HG02571 (cell line): ENCODE measurements at regions not wholly inside any gene's neighbourhood (a gene's known extent, or its start where the extent isn't known, plus 50 kb on each side); places are given as distances from the start of the nearest gene placed in this dataset.

Experiments used
- ATAC-seq: cut with Tn5 transposase; IDR thresholded peaks from one replicate; pipeline ENCODE4 v1.9.1; 2021; ENCODE audit warnings: mild to moderate bottlenecking, moderate library complexity; ENCODE audit not compliant: unreplicated experiment

- ATAC-seq = no peak
These were observed 51.6 kb upstream of the CCNG1 start for GRCh38 chr5:163385824-163386223.

- ATAC-seq = no peak
These were observed 51.0 kb upstream of the CCNG1 start for GRCh38 chr5:163386352-163386751.

DNA sequence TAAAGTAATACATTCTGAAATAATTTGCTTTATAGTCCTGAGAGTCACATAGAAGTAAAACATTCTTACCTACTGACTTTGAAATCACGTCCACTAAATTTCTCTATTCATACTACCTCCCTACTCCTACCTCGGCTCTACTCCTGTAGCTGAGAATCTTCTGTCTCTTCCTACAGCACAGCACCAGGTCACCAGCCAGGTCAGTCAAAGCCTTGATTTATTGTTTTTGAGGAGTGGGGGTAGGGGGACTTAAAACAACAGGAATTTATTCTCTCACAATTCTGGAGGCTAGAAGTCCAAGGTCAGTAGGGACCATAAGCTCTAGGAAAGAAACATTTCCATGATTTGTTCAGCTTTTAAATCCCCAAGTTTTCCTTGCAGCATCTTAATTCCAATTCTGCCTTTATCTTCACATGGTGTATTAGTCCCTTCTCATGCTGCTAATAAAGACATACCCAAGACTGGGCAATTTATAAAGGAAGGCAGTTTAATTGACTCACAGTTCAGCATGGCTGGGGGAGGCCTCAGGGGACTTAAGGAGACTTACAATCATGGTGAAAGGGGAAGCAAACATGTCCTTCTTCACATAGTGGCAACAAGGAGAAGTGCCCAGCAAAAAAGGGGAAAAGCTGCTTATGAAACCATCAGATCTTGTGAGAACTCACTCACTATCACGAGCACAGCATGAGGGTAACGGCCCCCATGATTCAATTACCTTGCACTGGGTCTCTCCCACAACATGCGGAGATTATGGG, 49.6 kb upstream of the CCNG1 start:
- no peak for ATAC-seq
